HG03575 (cell line): ENCODE measurements at regions not wholly inside any gene's neighbourhood (a gene's known extent, or its start where the extent isn't known, plus 50 kb on each side); places are given as distances from the start of the nearest gene placed in this dataset.
"Not testable (repeated sequence)": the region's sequence is repeated elsewhere in the genome, so short reads cannot be mapped to it uniquely, and the experiment has no call there.

Source experiments
- ATAC-seq: cut with Tn5 transposase; IDR thresholded peaks from one replicate; pipeline ENCODE4 v1.9.1; 2021; ENCODE audit not compliant: unreplicated experiment, insufficient number of reproducible peaks, low FRiP score; ENCODE audit errors: extremely low read depth

DNA sequence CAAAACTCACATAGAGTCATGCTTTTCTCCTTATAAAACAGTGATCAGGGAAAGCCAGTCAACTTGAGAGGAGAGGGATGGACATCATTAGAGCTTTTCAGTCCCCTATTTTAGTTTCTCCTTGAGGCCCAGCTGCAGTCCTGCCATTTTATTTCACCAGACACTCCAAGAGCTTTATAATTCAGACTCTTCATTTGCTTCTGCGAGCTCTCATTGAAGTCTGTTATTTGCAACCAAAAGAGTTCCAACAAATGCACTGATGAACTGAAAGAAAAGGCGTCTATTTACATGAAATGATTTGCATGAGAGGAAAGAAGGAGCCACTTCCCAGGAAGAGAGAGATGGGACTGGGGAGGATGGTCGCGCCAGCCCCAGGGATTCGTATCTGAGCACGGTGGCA, 86.8 kb downstream of the NDUFA12 start:
- no peak for ATAC-seq

GRCh38 chr12:94909663-94910062, 93.8 kb downstream of the NDUFA12 start:
- ATAC-seq, result no peak

DNA sequence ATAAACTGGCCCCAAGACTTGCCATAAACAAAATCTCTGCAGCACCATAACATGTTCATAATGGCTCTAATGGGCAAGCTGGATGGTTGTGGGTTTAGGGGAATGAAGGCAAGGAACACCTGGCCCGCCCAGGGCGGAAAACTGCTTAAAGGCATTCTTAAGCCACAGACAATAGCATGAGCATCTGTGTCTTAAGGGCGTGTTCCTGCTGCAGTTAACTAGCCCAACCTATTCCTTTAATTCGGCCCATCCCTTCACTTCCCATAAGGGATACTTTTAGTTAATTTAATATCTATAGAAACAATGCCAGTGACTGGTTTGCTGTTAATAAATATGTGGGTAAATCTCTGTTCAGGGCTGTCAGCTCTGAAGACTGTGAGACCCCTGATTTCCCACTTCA, 97.7 kb downstream of the NDUFA12 start:
- not testable (repeated sequence) for ATAC-seq

GRCh38 chr12:94900496-94900895, 103.0 kb downstream of the NDUFA12 start:
- no peak for ATAC-seq

DNA sequence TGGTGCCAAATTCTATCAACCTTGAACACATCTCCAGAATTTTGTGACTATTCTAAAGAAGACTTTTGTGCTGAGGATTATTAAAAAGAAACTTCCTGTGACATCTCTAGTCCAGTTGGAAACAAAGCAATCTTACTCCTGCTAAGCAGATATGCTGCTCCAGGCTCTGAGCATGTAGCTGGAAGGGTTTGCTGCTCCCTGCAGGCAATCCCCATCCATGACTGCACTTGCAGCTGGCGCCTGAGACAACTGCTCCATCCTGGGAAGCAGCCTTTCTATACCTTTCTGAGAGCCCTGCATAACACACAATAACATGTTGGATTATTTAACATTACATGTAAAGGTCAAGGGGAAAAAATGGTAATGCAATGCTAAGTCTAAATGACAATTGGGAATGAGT, 105.1 kb downstream of the NDUFA12 start:
- ATAC-seq, result no peak

- no peak for ATAC-seq
Observed at GRCh38 chr12:94892544-94893267, 110.8 kb downstream of the NDUFA12 start.

DNA sequence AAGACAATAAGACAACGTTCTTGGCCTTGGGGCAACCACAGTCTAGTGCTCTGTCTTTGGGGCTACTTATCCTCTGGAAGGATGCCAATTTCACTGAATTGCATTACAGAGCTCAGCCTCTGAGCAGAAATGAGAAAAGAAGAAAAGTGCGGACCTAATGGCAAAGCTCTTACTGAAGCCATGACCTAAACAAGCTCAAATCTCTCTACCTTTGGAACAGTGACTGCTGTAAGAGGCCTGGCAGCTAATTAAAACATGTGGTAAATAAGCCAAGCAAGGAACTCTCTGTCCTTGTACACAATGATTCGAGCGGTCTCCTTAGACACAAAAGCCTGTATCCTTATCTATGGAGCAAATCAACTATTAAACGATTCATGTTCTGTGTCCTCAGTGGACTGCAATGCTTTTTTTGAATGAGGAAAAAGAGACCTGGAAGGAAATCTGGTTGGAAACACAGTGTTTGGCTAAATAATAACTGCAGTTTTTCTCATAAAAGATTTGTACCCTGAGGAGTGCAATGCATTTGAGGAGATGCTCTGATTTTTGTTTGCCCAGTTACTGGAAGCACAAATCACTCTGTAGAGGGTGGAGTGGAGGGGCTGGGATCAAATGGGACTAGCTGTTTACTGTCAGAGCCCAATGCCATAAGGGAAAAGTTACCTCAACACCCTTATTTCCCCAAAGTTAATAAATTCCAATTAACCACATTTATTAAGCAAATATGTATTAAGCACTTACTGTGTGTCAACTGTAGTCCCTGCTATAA, 113.9 kb downstream of the NDUFA12 start:
- no peak for ATAC-seq

DNA sequence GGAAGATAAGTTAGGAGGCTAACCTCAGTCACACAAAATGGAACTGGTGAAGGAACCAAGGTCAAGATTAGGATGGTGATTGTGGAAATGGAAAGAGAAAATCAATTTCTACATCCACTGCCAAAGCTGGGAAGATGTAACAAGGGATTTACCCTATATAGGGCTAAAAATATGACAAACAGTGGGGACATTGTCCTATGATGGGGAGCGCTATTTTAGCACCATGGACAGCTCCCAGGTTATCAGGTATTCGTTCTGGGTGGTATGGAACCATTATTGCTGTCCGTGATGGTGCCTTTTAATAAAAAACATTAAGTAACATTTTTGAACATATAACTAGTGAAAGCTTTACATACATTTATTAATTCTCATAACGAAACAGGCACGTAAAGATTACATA, 124.0 kb downstream of the NDUFA12 start:
- no peak for ATAC-seq

GRCh38 chr12:94875525-94875924, 128.0 kb downstream of the NDUFA12 start:
- no peak for ATAC-seq

- no peak for ATAC-seq
Observed at GRCh38 chr12:94874518-94875302, 128.8 kb downstream of the NDUFA12 start.

GRCh38 chr12:94873734-94874517, 129.6 kb downstream of the NDUFA12 start:
- no peak for ATAC-seq

GRCh38 chr12:94872971-94873733, 130.3 kb downstream of the NDUFA12 start:
- no peak for ATAC-seq

- no peak for ATAC-seq
Observed at GRCh38 chr12:94872671-94872970, 130.9 kb downstream of the NDUFA12 start.

- ATAC-seq, result no peak
Observed at GRCh38 chr12:94872007-94872653, 131.4 kb downstream of the NDUFA12 start.

- no peak for ATAC-seq
Observed at GRCh38 chr12:94870511-94870910, 133.0 kb downstream of the NDUFA12 start.

- ATAC-seq, result no peak
Observed at GRCh38 chr12:94868161-94868560, 135.3 kb downstream of the NDUFA12 start.

DNA sequence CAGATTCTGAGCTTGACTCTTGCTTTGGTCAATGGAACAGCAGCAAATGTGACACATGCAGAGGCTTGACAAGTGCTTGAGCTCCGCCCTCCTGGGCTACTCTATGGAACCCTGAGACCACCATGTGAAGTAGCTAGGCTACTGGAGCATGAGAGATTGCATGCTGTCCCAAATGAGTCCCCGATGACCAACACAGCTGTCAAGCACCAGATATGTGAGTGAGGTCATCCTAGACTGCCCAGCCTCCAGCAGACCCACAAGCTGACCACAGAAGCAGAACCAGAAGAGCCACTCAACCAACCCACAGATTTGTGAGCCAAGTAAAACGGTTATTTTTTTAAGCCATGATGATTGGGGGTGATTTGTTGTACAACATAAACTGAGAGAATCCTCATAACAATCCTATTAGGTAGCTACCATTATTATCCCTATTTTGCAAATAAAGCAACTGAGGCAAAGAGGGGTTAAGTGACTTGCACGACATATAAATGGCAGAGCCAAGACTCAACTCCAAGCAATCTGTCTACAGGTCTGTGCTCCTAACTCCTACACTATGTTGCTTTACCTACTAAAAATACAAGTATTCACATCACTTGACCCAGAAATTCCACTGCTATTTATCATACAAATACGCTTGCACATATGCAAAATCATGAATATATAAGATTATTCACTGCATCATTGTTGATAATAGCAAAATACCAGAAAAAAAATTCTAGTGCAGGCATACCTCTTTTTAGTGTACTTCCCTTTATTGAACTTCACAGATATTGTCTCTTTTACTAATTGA, 136.2 kb downstream of the NDUFA12 start:
- no peak for ATAC-seq
